Hepatocyte (in vitro differentiated cells): ENCODE measurements at regions not wholly inside any gene's neighbourhood (a gene's known extent, or its start where the extent isn't known, plus 50 kb on each side); places are given as distances from the start of the nearest gene placed in this dataset.

Experiments
- EZH2 ChIP-seq: fragments of 200-600 bp; sonication (generic); IDR thresholded peaks from 2 replicates; pipeline ENCODE4 v1.6.1; 2016; ENCODE audit warnings: antibody characterized with exemption, mild to moderate bottlenecking, borderline replicate concordance
- TF ChIP-seq, protein P1 (sequence below): fragments of 200-600 bp; sonication (generic); IDR thresholded peaks from 2 replicates; pipeline ENCODE4 v1.5.1; 2016; ENCODE audit warnings: antibody characterized with exemption, mild to moderate bottlenecking; ENCODE audit not compliant: poor library complexity

DNA sequence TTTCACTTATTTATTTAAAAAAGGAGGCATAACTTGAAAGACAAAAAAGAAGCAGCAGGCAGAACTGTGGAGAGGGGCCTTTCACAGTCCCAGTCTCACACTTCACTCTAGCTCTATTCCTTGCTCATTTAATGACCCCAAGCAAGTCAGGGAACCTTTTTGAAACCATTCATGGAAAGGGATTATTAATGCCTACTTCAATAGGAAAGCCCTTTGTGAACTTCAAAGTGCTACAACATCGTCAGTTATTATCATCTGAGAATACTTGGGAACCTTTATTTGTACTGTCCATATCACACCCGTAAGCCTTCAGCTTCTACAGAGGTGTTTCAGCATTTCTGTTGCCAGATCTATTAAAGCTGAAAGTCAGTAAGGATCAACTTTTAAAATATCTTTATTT lies 320.2 kb downstream of the TMEM161B start:
- TF ChIP-seq EZH2: no peak
- TF ChIP-seq, protein P1, sequence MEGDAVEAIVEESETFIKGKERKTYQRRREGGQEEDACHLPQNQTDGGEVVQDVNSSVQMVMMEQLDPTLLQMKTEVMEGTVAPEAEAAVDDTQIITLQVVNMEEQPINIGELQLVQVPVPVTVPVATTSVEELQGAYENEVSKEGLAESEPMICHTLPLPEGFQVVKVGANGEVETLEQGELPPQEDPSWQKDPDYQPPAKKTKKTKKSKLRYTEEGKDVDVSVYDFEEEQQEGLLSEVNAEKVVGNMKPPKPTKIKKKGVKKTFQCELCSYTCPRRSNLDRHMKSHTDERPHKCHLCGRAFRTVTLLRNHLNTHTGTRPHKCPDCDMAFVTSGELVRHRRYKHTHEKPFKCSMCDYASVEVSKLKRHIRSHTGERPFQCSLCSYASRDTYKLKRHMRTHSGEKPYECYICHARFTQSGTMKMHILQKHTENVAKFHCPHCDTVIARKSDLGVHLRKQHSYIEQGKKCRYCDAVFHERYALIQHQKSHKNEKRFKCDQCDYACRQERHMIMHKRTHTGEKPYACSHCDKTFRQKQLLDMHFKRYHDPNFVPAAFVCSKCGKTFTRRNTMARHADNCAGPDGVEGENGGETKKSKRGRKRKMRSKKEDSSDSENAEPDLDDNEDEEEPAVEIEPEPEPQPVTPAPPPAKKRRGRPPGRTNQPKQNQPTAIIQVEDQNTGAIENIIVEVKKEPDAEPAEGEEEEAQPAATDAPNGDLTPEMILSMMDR: no peak
